Fibroblast of skin of right quadriceps (primary cell): ENCODE measurements at regions not wholly inside any gene's neighbourhood (a gene's known extent, or its start where the extent isn't known, plus 50 kb on each side); places are given as distances from the start of the nearest gene placed in this dataset.
A peak's percentile ranks its signal among the peaks of the same experiment; 100 is the strongest.
"Not testable (repeated sequence)": the region's sequence is repeated elsewhere in the genome, so short reads cannot be mapped to it uniquely, and the experiment has no call there.

Experiments
- DNase-seq: peaks from one replicate; pipeline ENCODE4 v3.0.0-alpha.2; 2013

DNA sequence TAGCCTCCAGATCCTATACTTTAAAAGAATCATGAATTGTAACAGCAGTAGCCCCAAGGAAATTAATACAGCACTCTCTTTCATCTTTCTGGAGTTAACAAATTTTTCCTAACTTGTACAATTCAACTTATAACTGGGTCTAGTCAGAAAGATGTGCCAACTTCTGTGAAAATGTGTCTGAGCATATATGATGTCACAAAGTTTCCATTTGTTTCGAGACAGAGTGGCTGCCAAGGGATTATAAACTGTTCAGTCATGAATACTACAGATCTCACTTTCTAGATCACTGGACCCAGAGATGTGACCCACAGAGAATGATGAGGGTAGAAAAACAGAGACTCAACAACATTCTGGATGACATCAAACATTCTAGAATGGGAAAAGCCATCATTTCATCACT lies 249.2 kb upstream of the PHF14 start:
- DNase-seq = no peak

DNA sequence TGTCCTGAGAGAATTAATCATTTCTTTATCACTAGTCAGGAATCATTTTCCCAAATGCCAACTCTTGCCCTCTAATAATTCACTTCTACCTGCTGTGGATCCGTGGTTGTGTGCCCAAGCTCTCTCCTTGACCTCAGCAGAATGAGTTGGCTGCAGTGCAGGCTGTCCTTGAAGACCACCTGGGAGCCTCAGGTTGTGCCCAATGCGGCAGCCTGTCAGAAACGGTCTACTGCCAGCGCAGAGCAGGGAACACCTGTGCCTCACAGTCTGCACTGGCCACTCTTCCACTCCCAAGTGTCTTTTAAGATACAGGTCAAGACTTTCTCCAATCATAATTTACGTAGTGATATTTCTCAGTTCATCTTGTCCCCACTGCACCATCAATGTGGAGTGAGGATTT lies 246.0 kb upstream of the PHF14 start:
- DNase-seq = no peak

DNA sequence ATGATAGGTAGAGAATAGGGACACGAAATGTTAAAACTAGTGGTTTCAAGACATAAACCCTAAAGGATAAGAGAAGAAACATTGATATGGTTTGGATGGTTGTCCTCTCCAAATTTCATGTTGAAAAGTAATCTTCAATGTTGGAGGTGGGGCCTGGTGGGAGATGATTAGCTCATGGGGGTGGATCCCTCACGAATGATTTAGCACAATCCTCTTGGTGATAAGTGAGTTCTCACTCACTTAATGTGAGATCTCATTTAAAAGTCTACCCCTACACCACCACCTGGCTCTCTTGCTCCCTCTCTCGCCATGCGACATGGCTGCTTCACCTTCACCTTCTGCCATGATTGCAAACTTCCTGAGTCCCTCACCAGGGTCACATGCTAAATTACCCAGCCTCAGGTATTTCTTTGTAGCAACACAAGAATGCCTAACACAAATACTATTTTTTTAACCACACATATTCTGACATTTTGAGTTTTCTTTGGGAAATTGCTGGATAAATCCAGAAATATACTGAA lies 242.4 kb upstream of the PHF14 start:
- no peak for DNase-seq

DNA sequence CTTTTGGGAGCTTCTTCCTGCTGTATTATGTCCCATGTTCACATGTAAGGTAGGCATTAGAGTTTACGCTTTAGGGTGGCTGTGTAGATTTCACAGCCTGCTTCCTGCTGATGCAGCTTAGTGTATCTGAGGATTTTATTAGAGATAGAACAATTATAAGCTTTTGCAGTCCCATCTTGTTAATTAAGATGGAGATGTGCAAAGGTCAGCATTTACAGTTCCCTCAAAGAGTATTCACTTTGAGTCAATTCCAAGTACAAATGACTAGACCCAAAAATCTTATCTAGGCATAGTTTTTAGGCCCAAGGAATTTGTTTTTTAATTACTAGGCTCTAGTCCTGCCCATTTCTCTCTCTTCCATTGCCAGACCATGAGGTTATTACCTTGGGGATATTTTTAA lies 239.9 kb upstream of the PHF14 start:
- no peak for DNase-seq

DNA sequence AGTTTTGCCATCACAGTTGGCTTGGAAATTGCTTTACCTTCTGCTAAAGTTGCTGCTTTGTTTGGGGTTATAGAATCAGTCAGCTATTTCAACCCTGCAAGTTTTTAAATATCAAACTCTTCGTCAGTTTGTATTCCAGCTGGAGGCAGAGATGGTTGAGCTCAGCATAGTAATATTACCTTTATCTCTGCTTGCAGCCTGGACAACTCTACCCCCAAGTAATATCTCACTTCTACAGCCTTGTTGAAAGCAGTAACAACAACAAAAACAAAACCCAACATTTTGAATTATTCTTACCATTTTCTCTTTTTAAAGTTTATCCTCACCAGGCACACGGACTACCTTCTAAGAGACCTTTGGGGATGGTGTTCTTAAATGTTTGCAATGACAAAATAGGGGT lies 239.1 kb upstream of the PHF14 start:
- DNase-seq = no peak

DNA sequence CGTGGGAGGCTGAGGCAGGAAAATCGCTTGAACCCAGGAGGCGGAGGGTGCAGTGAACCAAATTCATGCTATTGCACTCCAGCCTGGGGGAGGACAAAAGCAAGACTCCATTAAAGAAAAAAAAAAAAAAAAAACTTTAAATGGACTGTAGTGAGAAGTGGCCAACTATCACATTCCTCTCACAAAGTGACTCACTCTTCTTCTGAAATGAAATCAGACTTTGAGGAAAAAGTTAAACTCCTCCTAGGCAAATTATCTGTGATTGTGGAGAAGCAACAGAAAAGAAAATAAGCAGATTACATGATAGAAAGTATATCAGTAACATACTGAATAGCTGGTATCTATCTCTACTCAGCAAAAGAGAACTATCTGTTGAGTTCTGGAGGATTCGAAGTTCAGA lies 234.3 kb upstream of the PHF14 start:
- no peak for DNase-seq

DNA sequence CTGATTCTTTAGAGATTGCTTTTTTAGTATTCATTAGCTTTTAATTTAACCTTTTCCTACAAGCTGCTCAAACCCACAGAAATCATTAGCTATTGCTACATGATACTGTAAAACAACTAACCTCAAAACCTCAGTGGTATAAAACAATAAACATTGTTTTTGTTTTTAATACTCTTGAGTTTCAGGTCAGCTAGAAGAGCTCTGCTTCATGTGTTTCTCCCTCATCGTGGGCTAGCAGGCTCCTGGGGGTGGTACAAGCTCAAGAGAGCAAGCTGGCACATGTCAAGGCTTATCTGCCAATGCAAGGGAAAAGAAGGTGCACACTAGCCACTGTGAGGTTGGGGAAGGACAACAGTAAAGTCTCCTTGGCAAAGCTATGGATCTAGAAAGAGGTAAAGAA lies 232.9 kb upstream of the PHF14 start:
- DNase-seq = no peak

DNA sequence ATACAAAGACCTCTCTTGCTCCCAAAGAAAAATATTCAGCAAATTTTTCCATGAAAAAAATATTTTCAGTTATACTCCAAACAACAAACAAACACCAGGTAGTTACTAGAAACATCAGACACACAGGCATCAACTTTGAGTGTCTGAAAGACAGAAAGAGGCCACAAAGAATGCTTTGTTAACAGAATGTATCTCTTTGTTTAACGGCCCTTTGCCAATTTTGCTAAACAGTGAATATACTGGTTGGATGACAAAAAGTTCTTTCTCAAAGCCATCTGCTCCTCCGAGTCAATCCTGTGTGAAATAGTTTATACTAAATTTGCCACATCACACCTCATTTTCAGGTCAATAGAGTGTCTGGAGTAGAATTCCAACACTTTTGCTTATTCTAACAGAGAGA lies 216.7 kb upstream of the PHF14 start:
- DNase-seq = no peak

DNA sequence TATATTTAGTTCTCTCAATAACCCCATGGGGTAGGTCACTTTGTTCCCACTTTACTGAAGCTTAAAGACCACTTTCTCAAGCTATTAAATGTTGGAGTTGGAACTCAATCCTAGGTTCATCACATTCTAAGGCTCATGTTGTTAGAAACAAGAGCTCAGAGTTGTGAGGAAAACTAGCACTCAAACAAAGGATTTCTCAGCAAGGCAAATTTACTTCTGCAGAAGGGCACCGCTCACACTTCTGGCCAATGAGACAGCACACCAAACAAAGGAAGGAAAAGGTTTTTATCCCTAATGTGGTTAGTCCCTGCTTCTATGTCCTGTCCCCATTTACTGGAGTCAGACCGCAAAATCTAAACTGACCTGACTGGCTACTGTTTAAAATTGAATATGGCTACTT lies 214.6 kb upstream of the PHF14 start:
- no peak for DNase-seq

DNA sequence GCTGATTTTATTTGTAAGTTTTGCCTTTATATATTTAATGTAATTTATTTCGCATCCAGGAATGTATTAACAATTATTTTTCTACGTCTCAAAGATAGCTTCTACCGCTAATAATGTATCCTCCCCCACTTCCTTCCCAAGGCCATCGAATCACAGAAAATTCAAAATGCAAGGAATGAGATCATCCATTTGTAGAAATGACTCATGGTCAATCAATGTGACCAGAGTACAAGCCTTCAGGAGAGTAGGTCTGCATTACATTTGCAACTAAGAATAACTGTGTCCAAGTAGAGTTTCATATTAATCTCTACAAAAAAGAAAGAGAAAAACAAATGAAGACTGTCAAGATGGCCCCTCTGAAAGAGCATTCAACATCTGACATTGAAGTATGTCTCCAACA lies 205.9 kb upstream of the PHF14 start:
- DNase-seq = no peak

DNA sequence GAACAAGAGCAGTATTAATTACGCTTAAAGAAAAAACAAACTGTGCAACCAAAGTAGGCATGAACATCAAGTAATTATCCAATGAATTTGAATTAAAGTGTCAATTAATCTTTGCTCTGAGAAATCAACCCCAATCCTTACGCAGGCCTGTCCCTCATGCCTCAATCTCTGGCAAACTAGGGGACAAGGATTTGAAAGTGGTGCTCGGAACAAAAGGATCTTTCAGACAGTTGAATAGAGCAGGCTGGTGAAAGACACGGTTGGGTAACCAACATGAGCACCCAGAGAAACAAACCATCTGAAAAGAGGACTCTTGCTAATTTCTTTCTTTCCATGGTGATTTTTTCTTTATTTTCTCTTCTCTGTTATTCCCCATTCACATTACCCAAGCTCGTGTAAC lies 203.5 kb upstream of the PHF14 start:
- DNase-seq = no peak

DNA sequence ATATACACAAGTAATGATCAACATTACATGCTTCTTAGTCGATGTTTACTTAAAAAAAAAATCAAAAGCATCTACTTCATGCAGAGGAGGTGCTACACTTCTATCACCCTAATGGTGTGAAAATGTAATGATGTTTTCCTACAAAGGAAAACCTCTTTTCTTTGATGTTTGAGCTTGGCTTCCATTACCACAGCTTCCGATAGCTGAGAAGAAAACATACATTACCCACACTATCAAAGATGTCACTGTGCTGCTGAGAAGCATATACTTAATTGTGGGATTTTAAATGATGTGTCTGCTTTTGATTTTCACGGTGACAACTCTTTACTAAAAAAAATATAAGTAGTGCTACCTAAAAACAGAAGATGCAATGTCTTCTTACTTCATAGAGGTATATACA lies 200.2 kb upstream of the PHF14 start:
- DNase-seq = no peak

DNA sequence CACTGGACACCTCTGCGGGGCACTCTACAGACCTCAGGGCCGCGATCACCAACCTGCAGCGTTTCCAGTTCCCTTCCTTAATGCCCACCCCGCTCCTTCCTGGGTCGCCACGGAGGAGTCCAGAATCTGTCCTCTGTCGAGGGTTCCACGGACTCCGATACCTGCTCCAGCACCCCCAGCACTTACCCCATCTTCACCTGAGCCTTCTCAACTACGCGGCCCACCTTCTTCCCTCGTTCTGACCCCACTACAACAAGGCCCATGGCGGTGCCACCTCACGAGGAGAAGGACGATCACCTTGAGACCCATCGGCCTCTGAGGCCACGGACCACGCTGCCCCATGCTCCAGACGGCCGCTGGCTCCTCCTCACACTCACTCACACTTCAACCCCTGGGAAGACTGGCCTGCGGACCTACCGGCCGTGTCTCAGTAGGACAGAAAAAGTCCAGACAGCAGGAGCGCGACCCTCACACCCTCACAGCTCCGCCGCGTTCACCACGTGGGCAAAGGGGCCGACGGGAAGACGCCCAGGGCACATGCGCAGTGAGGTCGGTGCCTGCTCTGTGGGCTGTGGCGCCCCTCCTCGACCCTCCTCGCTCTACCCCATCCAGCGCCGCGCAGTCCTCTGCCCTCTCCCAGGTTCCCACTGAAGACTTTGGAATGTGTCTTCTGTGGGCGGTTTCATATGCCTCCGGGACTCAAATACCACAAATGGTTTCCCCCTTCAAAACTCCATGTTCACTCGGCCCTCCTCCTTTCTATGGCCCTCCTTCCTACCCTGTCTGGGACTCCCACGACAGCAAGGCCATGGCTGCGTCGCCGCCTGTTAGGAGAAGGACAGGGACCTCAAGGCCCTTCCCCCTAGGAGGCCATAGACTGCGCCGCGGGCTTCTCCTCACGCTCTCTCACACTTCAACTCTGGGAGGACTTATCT lies 193.9 kb upstream of the PHF14 start:
- DNase-seq = no peak

DNA sequence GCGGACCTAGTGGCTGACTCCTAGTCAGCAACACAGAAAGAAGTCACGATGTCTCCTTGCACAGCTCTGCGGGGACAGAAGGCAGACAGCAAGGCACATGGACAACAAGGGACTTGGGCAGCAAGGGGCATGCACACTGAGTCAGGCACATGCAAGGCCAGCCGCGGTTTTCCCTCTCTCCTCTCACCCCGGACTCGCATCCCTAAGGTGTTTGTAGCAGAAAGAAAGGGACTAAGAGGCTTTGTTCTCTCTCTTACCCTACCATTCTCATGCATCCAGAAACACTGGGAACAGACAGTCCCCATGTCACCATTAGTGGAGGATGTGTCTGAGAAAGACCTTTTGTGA lies 193.3 kb upstream of the PHF14 start:
- no peak for DNase-seq

DNA sequence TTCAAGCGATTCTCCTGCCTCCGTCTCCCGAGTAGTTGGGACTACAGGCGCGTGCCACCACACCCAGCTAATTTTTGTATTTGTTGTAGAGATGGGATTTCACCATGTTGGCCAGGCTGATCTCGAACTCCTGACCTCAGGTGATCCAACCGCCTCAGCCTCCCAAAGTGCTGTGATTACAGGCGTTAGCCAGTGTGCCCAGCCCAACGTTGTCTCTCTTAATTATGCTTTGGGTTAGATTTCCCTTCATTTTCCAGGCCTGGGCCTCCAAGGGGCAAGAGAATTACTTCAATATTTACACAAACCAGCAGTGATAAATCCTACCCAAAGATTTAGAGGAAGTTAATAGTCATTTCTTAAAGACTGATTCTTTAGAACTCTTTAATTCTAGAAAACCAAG lies 186.7 kb upstream of the PHF14 start:
- not testable (repeated sequence) for DNase-seq

DNA sequence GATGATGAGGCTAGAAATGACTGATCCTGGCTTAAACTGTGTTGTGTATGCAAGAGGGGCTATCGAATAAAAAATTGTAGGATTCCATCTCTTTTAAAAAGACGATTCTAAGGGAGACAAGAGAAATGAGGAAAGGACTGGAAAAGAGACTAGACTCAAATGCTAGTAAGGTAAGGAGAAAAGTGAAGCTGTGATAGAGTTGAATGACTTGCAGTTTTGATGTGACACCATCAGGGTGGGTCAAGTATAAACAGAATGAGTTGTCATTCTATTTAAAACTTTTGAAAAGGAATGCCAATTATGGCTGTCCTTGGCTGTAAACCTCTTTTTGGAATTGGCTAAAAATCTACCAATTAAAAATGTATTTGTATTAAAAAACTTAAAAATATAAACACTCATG lies 184.5 kb upstream of the PHF14 start:
- DNase-seq = no peak

DNA sequence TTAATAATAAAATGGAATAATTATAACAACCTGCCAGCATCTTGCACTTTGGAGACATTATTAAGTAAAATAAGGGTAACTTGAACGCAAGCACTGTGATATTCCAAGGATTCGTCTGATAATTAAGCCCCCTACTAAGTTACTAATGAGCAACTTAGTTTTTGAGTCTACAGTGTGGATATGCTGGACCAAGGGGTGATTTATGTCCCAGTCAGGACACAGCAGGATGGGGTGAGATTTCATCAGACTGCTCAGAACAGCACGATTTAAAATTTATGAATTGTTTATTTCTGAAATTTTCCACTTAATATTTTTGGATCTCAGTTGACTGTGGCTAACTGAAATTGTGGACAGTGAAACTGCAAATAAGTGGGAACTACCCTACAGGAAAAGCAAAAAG lies 182.8 kb upstream of the PHF14 start:
- no peak for DNase-seq

DNA sequence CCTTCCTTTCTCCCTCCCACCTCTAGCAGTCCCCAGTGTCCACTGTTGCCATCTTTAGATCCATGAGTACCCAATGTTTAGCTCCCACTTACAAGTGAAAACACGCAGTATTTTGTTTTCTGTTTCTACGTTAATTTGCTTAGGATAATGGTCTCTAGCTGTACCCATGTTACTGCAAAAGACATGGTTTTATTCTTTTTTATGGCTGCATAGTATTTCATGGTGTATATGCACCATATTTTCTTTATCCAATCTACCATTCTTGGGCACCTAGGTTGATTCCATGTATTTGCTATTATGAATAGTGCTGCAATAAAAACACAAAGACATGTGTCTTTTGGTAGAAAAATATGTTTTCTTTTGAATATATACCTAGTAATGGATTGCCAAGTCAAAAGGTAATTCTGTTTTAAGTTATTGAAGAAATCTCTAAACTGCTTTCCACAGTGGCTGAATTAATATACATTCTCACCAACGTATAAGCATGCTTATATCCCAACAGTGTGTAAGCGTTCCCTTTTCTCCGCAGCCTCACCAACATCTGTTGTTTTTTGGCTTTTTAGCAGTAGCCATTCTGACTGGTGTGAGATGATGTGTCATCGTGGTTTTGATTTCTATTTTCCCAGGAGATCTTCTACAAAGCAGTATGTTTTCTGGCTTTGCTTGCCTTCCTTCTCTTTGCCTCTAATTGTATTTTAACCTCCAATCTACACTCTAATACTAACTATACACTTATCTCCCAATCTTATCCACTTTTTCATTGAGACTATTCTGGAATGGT lies 179.5 kb upstream of the PHF14 start:
- DNase-seq = peak; percentile 5

DNA sequence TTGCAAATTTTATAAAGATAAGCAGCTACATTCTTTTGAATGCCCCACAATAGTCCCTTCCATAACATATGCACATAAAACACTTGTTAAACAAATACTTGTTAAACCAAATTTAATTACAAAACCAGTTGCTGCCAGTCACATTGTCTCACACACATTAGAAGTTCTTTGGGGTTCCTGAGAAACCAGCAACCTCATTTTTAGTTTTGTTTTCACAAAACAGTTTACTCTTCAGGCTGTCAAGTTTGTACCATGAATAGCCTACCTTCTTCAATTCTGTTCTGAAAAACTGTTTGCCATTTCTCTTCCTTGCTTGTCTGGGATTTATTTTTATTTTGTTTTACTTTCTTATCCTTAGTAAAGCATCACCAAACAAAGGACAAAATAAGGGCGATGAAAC lies 176.5 kb upstream of the PHF14 start:
- DNase-seq = no peak

DNA sequence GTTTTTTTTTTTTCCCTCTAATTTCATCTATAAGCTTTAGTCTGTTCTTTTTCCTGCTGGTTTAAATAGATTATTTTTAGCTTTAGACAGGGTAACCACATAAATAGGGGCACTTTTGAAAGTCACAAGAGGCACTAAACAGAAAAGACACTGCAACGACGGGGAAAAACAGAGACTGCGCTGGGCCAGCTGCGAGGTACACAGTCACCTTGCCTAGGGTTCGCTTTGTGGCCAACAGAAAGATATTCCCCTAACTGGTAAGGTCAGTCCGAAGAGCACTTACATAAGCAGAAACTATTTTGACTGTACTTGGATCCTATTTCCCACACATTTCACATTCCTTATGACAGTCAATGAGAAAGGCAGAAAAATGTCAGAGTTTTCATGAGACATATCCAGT lies 175.6 kb upstream of the PHF14 start:
- DNase-seq = no peak

DNA sequence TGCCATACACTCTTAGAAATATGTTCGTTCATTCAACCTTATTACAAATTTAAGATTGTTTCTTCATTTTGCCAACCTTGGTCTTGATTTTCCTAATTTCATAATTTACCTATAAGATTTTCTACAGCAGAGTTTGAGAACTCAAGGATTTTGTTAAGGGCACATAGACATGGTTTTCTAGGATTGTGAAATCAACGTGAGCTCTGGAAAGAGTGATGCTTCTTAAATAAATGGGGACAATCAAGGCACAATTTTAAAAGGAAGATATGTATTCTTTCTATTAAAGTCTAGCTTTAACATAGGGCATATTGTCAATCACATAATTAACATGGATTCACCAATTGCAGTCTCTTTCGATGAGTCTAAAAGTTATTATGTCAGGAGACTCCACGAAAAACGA lies 174.2 kb upstream of the PHF14 start:
- no peak for DNase-seq

DNA sequence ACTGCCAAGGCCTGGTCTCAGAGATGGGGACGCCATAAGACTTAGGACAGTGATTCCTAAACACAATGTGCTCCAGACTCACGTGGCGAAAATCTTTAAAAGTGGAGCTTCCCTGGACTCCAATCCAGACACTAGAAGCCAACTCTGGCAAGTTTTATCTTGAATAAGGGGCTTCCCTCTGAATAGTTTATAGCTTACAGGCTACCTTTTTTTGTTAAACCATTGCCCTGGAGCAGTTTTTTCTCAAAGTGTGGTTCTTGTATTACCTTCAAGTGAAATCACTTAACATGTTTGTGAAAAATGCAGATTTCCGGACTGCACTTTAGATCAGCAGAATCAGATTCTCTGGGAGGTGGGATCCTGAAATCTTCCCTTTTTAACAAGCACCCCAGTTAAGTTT lies 171.7 kb upstream of the PHF14 start:
- DNase-seq = no peak

DNA sequence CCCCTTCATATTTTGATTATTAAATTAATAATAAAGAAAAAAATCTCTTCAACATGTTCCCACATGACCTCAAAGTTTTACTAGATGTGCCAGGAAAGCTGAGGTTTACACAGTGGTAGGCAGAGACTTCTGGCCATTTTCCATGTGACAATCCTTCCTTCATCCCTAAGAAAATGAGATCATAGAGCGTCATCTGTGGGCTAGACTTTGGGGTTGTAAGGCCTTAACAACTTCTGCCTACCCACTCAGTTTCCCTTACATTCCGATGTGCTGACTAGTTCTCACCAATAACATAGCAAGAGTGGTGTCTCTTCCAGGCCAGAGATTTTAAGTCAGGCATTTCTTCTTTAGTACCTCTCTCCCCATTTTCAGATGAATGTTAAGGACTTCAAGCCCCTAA lies 171.1 kb upstream of the PHF14 start:
- DNase-seq = peak; percentile 75

DNA sequence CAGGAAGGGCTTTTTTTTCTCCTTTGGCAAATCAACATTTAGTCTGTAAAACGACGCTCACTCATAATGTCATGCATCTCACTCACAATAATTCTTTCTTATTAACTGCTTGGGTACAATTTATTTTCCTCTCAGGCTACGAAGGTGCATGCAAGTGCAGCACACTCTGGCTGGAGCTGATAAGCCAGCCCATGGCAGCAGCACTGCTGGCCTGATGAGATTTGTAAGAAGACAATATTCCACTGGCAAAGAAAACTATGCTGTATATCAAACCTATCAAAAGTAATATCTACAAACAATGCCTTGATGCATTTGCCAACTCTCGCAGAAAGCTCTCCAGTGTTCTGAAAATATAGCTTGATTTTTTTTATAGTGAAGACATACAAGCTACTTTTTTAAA lies 170.0 kb upstream of the PHF14 start:
- no peak for DNase-seq
